Superior temporal gyrus (tissue), 1 donor: ENCODE measurements at regions not wholly inside any gene's neighbourhood (a gene's known extent, or its start where the extent isn't known, plus 50 kb on each side); places are given as distances from the start of the nearest gene placed in this dataset.
"Not testable (repeated sequence)": the region's sequence is repeated elsewhere in the genome, so short reads cannot be mapped to it uniquely, and the experiment has no call there.

Source experiments
- DNase-seq: peaks from one replicate; pipeline ENCODE4 v3.0.0-alpha.2; 2016; ENCODE audit errors: extremely low spot score

DNA sequence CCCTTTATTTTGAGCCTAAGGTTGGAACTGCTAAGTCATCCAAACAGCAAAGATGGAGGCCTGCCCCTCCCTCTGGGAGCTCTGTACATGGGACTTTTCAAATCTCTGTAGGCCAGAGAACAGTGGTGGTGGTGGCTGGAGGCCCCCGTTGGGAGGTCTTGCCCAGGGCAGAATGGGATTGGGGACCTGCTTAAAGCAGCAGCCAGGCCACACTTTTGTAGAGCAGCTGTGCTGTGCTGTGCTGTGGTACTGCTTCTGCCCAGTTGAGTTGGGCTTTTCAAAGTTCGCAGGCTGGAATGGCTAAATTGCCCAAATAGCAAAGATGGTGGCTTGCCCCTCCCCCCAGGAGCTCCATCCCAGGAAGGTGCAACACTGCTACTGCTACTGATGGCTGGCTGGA, 147.5 kb upstream of the TACR3 start:
- DNase-seq, result no peak

DNA sequence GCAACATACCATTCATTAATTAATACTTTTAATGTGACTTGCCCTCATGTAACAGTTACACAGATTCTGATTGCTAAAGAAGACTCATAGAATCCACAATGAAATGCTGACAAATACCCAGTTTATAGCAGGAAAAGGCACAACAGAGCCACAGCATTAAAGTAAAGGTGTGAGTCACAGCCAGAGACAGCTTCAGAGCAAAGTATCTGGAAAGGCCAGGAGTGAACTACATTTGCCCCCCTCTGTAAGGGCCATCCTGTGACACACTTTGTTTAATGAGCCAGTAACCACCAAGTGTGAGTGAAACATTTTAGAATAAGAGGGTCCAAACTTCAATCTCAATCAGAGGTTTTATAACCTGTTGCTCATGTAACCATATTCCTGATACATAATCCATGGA, 133.8 kb upstream of the TACR3 start:
- DNase-seq, result no peak

DNA sequence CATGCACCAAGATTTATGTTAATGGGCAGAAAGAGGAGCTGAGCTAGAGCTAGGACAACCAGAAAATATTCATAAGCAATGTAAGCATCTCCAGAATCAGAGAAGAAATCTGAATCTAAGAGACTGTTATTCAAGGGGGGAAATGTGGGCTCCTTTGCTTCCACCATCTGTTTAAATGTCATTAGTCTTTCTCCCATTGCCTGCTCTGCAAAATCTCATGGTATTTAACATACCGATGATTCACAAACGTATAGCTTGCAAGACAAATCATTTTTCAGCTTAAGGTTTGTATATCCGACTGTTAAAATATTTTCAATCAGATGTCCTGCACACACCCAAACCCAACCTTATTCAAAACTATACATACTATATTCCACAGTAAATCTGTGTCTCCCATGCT, 133.4 kb upstream of the TACR3 start:
- DNase-seq, result no peak

DNA sequence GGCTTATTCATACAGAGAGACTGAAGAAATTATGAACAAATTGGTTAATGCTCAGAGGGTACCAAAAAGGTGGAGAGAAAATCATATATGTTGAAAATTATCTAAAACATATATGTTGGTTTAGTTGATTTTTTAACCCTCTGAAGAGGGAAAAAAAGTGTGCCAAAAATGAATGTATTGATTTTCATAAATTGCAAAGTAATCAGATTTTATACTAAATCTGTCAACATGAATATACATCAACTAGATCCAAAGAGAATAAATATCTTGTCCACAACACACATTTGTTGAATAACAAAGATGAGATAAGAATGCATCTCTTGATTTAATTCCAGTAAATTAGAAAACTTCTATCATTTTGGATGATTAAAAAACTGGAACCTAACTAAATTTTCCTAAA, 125.3 kb upstream of the TACR3 start:
- DNase-seq, result no peak

DNA sequence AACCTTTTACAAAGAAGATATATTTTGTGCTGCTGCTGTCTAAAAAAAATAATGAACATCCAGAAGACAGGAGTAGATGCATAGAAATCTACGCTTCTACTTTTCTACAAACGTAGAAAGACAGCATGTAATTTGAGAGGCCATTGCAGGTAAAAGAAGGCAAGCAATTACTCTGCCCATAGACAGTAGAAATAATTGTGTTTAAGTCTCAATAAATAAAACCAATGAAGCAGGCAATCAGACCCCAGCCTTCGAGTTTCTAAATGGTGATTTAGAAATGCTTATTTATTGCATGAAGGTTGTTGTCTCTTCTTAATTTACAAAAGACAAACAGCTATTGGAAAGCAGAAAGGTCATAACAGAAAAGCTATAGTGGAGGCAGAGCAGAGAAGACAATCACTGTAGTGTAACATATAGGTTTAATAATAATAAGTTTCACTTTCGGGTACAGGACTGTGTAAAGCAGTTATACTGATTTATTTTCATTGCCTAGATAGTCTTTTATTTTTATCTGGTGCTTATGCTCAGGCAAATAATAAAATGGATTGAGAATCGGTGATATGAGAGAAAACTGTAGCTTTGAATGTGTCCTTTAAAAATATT, 123.0 kb upstream of the TACR3 start:
- no peak for DNase-seq

DNA sequence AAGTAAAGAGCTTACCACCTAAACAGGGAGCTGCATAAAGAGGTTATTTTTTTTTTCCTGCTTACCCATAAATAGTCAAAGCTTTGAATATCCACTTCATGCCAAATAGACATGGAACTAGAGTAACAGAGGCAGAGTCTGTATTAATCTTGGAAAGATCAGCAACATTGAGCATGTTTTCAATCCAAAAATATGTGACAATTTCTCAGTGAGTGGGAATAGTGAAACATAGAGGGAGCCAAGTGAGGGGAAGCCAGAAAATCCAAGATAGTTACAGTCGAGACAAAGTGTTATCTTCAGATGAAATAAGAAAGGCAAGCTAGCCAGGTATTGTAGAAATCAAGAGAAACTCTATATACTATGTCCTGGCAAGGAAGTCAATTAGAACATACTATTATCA, 122.3 kb upstream of the TACR3 start:
- no peak for DNase-seq

DNA sequence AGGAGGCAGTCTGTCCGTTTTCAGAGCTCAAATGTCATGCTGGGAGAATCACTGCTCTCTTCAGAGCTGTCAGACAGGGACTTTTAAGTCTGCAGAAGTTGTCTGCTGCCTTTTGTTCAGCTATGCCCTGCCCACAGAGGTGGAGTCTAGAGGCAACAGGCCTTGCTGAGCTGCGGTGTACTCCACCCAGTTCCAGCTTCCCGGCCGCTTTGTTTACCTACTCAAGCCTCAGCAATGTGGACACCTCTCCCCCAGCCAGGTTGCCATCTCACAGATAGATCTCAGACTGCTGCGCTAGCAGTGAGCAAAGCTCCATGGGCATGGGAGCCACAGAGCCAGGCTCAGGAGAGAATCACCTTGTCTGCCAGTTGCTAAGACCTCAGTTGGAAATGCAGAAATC, 90.5 kb upstream of the TACR3 start:
- DNase-seq, result not testable (repeated sequence)

DNA sequence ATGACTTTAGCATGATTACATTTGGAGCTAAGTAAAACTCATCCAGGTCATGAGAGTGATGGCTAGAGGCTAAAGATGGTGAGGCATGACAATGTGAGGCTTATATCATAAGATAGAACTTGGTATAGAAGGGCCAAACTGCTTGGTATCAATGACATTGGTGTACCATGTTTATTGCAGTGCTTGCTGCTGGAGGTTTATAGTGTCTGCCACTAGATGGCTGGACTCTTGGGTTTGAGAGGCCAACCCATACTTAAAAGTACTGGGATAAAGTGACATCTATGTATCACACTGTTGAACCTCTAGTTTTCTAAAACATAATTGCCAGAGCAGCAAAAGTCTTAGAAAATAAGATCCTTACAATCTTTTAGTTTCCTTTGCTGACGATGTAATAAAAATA, 83.0 kb upstream of the TACR3 start:
- DNase-seq, result no peak

DNA sequence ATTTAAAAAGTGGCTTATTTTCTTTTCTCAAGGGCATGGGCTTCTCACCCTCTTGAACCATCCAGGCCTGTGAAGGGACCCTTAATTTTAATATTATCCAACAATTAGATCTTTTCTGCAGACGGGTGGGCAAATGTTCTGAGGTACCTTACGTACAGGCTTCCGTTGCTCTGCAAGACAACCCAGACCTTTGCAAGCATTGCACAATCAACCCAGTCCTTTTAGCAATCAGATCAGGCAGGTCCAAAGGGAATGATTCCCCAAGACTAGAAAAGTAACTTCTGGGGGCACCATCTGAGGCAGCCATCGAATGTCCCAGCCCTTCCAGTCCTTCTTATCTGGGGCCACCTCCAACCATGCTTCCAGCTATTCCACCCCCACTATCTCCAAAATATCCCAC, 67.3 kb upstream of the TACR3 start:
- no peak for DNase-seq

DNA sequence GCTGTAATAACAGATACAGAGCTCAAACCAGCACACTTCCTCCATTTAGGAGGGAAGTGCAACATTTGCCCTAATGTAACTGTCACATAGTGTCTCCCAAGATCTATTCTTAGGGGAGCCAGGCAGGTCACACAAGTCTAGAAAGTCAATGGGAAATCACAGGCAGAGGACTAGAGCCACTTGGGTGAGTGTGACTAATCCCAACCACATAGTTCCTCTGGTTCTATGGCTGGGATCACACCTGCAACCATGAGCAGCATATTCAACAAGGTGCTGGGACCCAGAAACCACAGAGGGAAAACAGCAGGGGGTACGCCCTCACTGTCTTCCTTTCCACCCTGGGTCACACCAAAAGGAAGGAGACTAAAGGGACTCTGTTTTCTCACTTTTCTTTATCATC, 66.8 kb upstream of the TACR3 start:
- no peak for DNase-seq

DNA sequence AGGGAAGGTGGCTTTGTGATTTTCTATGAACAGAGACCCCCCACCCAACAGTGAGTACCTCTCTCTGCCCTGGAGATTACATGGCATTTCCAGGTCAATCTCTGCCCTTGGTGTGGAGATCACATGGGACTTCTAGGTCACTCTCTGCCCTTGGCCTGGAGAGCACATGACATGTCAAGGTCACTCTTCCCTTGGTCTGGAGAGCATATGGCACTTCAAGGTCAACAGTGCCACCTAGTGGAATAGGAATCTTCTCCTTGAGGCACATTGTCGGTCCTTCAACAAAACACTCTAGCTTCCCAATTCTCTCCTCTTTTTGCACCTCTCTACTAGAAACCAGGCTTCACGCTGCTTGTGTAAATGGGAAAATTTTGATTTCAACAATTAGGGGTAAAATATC, 66.2 kb upstream of the TACR3 start:
- DNase-seq, result no peak

DNA sequence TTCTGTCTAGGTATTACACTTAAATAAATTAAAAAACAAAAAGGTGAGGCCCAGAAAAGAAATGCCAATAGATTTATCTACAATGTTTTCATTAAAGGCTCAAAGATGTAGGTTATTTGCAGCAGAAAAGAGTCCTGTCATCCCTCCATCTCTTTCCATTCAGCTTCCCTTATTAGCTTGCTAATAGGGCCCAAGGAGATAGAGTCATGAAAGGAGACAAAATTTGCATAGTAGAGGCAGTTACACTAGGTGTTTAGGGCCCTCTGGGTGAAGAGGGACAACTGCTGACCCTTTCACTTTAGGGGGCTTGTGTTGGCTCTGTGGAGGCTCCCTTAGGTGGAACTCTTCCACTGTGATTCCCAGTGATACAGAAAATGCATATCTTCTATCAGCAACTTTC, 58.4 kb upstream of the TACR3 start:
- DNase-seq, result no peak

DNA sequence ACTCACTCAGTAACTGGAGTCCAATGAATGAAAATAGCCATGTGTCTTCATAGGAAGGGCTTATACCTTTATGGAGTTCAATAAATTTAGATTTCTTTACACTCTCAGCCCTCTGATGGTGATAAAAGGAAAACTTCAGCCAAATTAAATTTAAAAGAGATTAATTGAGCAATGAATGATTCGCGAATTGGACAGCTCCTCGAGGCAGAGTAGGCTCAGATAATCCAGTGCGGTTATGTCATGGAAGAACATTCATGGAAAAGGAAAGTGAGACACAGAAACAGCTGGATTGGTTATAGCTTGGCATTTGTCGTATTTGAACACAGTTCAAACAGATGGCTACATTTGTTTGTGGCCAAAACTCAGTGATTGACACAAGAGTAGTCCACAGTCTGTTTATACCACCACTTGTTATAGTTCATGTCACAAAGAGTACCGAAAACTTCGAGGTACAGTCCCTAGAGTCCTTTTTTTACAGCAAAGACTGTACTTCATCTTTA, 54.6 kb upstream of the TACR3 start:
- no peak for DNase-seq

DNA sequence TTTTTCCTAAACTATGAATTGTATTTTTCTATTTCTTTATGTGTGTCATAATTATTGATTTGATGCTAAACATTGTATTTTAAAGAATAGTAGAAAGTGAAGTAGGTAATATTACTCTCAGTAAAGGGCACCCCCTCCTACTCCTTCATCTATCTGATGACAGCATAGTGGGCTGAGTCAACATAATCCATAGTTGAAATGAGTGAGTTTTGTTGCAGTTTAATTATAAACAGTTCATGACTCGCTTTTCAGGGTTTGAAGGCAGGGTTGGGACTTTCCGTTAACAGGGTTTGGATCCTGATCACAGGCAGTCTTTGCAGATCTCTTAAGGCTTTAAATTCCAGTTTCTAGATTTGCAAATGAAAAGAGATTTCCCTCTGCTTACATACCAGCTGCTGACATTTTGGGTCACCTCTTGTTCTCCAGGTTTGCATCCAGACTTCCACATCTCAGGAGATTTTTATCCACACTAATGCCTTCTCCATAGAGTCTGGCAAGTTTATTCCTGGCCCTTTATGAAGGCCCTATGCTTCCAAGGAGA, 54.0 kb upstream of the TACR3 start:
- no peak for DNase-seq
